NCI-H2196 treated with DMSO at 0.1 percent for 48 hours (cell line): ENCODE measurements at regions not wholly inside any gene's neighbourhood (a gene's known extent, or its start where the extent isn't known, plus 50 kb on each side); places are given as distances from the start of the nearest gene placed in this dataset.

ENCODE experiments used
- DNase-seq: peaks from one replicate; lab custom pipeline; 2025; ENCODE audit not compliant: unreplicated experiment; lab: John Stamatoyannopoulos, UW

- no peak for DNase-seq
Measured at GRCh38 chr2:45153121-45153520, 143.9 kb upstream of the SIX2 start.

- no peak for DNase-seq
Measured at GRCh38 chr2:45152691-45153090, 143.4 kb upstream of the SIX2 start.

GRCh38 chr2:45145073-45145899 is 136.0 kb upstream of the SIX2 start:
- DNase-seq: no peak

- DNase-seq: no peak
Measured at GRCh38 chr2:45141883-45142866, 132.9 kb upstream of the SIX2 start.

- DNase-seq: no peak
Measured at GRCh38 chr2:45140675-45141074, 131.4 kb upstream of the SIX2 start.

- DNase-seq: no peak
Measured at GRCh38 chr2:45138904-45139303, 129.7 kb upstream of the SIX2 start.

- DNase-seq: no peak
Measured at GRCh38 chr2:45137966-45138695, 128.9 kb upstream of the SIX2 start.

GRCh38 chr2:45134726-45135125 is 125.5 kb upstream of the SIX2 start:
- DNase-seq: no peak

GRCh38 chr2:45134014-45134413 is 124.8 kb upstream of the SIX2 start:
- DNase-seq: no peak

GRCh38 chr2:45132551-45132950 is 123.3 kb upstream of the SIX2 start:
- DNase-seq: no peak

GRCh38 chr2:45131587-45131986 is 122.3 kb upstream of the SIX2 start:
- no peak for DNase-seq

GRCh38 chr2:45130736-45131135 is 121.5 kb upstream of the SIX2 start:
- DNase-seq: no peak

- no peak for DNase-seq
Measured at GRCh38 chr2:45128580-45128997, 119.3 kb upstream of the SIX2 start.

- no peak for DNase-seq
Measured at GRCh38 chr2:45127891-45128290, 118.6 kb upstream of the SIX2 start.

- DNase-seq: no peak
Measured at GRCh38 chr2:45127321-45127720, 118.1 kb upstream of the SIX2 start.

GRCh38 chr2:45125232-45125631 is 116.0 kb upstream of the SIX2 start:
- no peak for DNase-seq

- DNase-seq: no peak
Measured at GRCh38 chr2:45124456-45124855, 115.2 kb upstream of the SIX2 start.

- no peak for DNase-seq
Measured at GRCh38 chr2:45123521-45124191, 114.4 kb upstream of the SIX2 start.

- no peak for DNase-seq
Measured at GRCh38 chr2:45123065-45123464, 113.8 kb upstream of the SIX2 start.

GRCh38 chr2:45121236-45121927 is 112.1 kb upstream of the SIX2 start:
- no peak for DNase-seq
